ENCODE measurements at regions not wholly inside any gene's neighbourhood (a gene's known extent, or its start where the extent isn't known, plus 50 kb on each side); places are given as distances from the start of the nearest gene placed in this dataset.

GRCh38 chr10:120761951-120762350 lies 89.2 kb upstream of the WDR11 start:
- H3K27me3 Mint-ChIP-seq (ENCODE audit: insufficient read depth, unreplicated experiment): peaks cover 26% of the 10 kb centered on the region
- no TSS peak for BruUV-seq (replicated peaks)
- no peak for DNase-seq
- no peaks in the 10 kb centered on the region for H3K27me3 ChIP-seq (replicated peaks; ENCODE audit: control insufficient read depth, insufficient read depth, low read length)
- H3K9me3 Mint-ChIP-seq (ENCODE audit: unreplicated experiment): no peaks in the 10 kb centered on the region
- intact Hi-C loops (cut with micrococcal nuclease; ENCODE audit: unreplicated experiment): no loop called here
- CTCF ChIA-PET: no interaction called here
- H3K4me1 Mint-ChIP-seq (ENCODE audit: low read depth, unreplicated experiment): no peaks in the 10 kb centered on the region
- H3K36me3 ChIP-seq (ENCODE audit: control insufficient read depth, insufficient read depth, low read length): no peaks in the 10 kb centered on the region
- H3K36me3 Mint-ChIP-seq (ENCODE audit: insufficient read depth, unreplicated experiment): no peaks in the 10 kb centered on the region
- H3K9me3 ChIP-seq: no peaks in the 10 kb centered on the region
- no peak overlapping the region for H3K27ac Mint-ChIP-seq (ENCODE audit: unreplicated experiment)
- TF ChIP-seq CTCF (IDR thresholded peaks at IDR 0.05; ENCODE audit: insufficient read depth in 1 of 2, low read depth in 1 of 2, low read length in 1 of 2, severe bottlenecking in 1 of 2, unreplicated experiment in 1 of 2): no peak
- H3K4me3 ChIP-seq (ENCODE audit: low read depth, low read length): no peak overlapping the region
- no peak overlapping the region for H3K4me3 Mint-ChIP-seq (ENCODE audit: unreplicated experiment)
- POLR2A ChIA-PET: no interaction called here
- H3K4me1 ChIP-seq: no peaks in the 10 kb centered on the region

- Histone ChIP-seq H3K9me3 (no peaks in the 10 kb centered on the region), H3K27me3 (replicated peaks; ENCODE audit: control insufficient read depth, insufficient read depth, low read length) (no peaks in the 10 kb centered on the region; the same call in 1 of the 2 replicates), H3K4me1 (no peaks in the 10 kb centered on the region), H3K36me3 (ENCODE audit: control insufficient read depth, insufficient read depth, low read length) (no peaks in the 10 kb centered on the region), H3K4me3 (ENCODE audit: low read depth, low read length) (no peak overlapping the region)
- BruUV-seq (replicated peaks): no TSS peak
- H3K27ac Mint-ChIP-seq (ENCODE audit: unreplicated experiment): no peak overlapping the region
- CTCF ChIA-PET: no interaction called here
- TF ChIP-seq CTCF (IDR thresholded peaks at IDR 0.05; ENCODE audit: insufficient read depth in 1 of 2, low read depth in 1 of 2, low read length in 1 of 2, severe bottlenecking in 1 of 2, unreplicated experiment in 1 of 2): no peak
- peaks cover 16% of the 10 kb centered on the region for H3K27me3 Mint-ChIP-seq (ENCODE audit: insufficient read depth, unreplicated experiment)
- no peaks in the 10 kb centered on the region for H3K4me1 Mint-ChIP-seq (ENCODE audit: low read depth, unreplicated experiment)
- no peak overlapping the region for H3K4me3 Mint-ChIP-seq (ENCODE audit: unreplicated experiment)
- H3K9me3 Mint-ChIP-seq (ENCODE audit: unreplicated experiment): no peaks in the 10 kb centered on the region
- no peak for DNase-seq
- intact Hi-C loops (cut with micrococcal nuclease; ENCODE audit: unreplicated experiment): no loop called here
- H3K36me3 Mint-ChIP-seq (ENCODE audit: insufficient read depth, unreplicated experiment): no peaks in the 10 kb centered on the region
- POLR2A ChIA-PET: no interaction called here
These were observed 85.8 kb upstream of the WDR11 start for GRCh38 chr10:120765226-120765803.

GRCh38 chr10:120768227-120768626 lies 82.9 kb upstream of the WDR11 start:
- no peaks in the 10 kb centered on the region for H3K9me3 ChIP-seq
- no TSS peak for BruUV-seq (replicated peaks)
- H3K4me1 ChIP-seq: no peaks in the 10 kb centered on the region
- Mint-ChIP-seq H3K4me1 (ENCODE audit: low read depth, unreplicated experiment) (no peaks in the 10 kb centered on the region), H3K27me3 (ENCODE audit: insufficient read depth, unreplicated experiment) (peaks cover 22% of the 10 kb centered on the region), H3K36me3 (ENCODE audit: insufficient read depth, unreplicated experiment) (no peaks in the 10 kb centered on the region), H3K4me3 (ENCODE audit: unreplicated experiment) (no peak overlapping the region), H3K27ac (ENCODE audit: unreplicated experiment) (no peak overlapping the region), H3K9me3 (ENCODE audit: unreplicated experiment) (no peaks in the 10 kb centered on the region)
- H3K36me3 ChIP-seq (ENCODE audit: control insufficient read depth, insufficient read depth, low read length): no peaks in the 10 kb centered on the region
- ChIA-PET CTCF (no interaction called here), POLR2A (no interaction called here)
- TF ChIP-seq CTCF (IDR thresholded peaks at IDR 0.05; ENCODE audit: insufficient read depth in 1 of 2, low read depth in 1 of 2, low read length in 1 of 2, severe bottlenecking in 1 of 2, unreplicated experiment in 1 of 2): no peak
- intact Hi-C loops (cut with micrococcal nuclease; ENCODE audit: unreplicated experiment): no loop called here
- no peak for DNase-seq
- H3K4me3 ChIP-seq (ENCODE audit: low read depth, low read length): no peak overlapping the region
- H3K27me3 ChIP-seq (replicated peaks; ENCODE audit: control insufficient read depth, insufficient read depth, low read length): peaks cover 1% of the 10 kb centered on the region

All from Caco-2 (cell line).